ENCODE measurements at regions not wholly inside any gene's neighbourhood (a gene's known extent, or its start where the extent isn't known, plus 50 kb on each side); places are given as distances from the start of the nearest gene placed in this dataset.

- intact Hi-C loops (cut with micrococcal nuclease): no loop called here
Observed at GRCh38 chr3:64360280-64360679, 135.0 kb upstream of the PRICKLE2 start.

DNA sequence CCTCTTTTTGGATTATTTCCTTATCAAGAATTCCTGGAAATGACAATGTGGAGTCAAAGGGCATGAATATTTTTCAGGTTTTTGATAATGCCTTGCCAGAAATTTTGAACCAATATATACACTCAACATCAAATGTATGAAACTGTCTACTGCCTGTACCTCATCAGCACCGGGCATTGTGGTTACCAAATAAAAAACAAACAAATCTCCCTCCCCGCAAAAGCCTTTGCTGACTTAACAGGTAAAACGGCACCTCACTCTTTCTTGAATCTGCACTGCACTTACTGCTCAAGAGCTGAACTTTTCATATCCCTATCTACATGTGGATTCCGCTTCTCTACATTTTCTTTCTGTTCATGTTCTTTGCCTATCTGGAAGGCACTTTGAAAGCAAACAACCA, 134.5 kb upstream of the PRICKLE2 start:
- Mint-ChIP-seq H3K36me3 (ENCODE audit: insufficient read depth, unreplicated experiment) (no peaks in the 10 kb centered on the region), H3K27me3 (ENCODE audit: insufficient read depth, unreplicated experiment) (no peaks in the 10 kb centered on the region), H3K27ac (ENCODE audit: low read depth, unreplicated experiment) (no peak overlapping the region), H3K4me3 (ENCODE audit: unreplicated experiment) (no peak overlapping the region), H3K4me1 (ENCODE audit: insufficient read depth, unreplicated experiment) (peaks cover 21% of the 10 kb centered on the region), H3K9me3 (ENCODE audit: unreplicated experiment) (no peaks in the 10 kb centered on the region)
- intact Hi-C loops (cut with micrococcal nuclease): no loop called here
- no peak for TF ChIP-seq CTCF (IDR thresholded peaks at IDR 0.05; ENCODE audit: unreplicated experiment)
- no TSS peak for BruUV-seq (replicated peaks)
- ChIA-PET POLR2A (no interaction called here), CTCF (interaction anchor here (0.6 to 0.8 kb wide), 2 partner anchors 39 to 58 kb away, joined by 4 read pairs; no protein-coding TSS in a partner anchor)
- no peak for DNase-seq (ENCODE audit: unreplicated experiment)

More at GRCh38 chr3:64360280-64360679, 135.0 kb upstream of the PRICKLE2 start:
- Mint-ChIP-seq H3K27ac (ENCODE audit: low read depth, unreplicated experiment) (no peak overlapping the region), H3K27me3 (ENCODE audit: insufficient read depth, unreplicated experiment) (no peaks in the 10 kb centered on the region), H3K9me3 (ENCODE audit: unreplicated experiment) (no peaks in the 10 kb centered on the region), H3K36me3 (ENCODE audit: insufficient read depth, unreplicated experiment) (no peaks in the 10 kb centered on the region), H3K4me1 (ENCODE audit: insufficient read depth, unreplicated experiment) (peaks cover 16% of the 10 kb centered on the region), H3K4me3 (ENCODE audit: unreplicated experiment) (no peak overlapping the region)
- TF ChIP-seq CTCF (IDR thresholded peaks at IDR 0.05; ENCODE audit: unreplicated experiment): no peak
- DNase-seq (ENCODE audit: unreplicated experiment): no peak
- CTCF ChIA-PET: interaction anchor here (0.6 to 0.7 kb wide), 2 partner anchors 39 to 101 kb away, joined by 3 to 4 read pairs; no protein-coding TSS in a partner anchor
- POLR2A ChIA-PET: interaction anchor here (0.7 kb wide), 1 partner anchor 24 kb away, joined by 3 read pairs; no protein-coding TSS in a partner anchor
- BruUV-seq (replicated peaks): no TSS peak

DNA sequence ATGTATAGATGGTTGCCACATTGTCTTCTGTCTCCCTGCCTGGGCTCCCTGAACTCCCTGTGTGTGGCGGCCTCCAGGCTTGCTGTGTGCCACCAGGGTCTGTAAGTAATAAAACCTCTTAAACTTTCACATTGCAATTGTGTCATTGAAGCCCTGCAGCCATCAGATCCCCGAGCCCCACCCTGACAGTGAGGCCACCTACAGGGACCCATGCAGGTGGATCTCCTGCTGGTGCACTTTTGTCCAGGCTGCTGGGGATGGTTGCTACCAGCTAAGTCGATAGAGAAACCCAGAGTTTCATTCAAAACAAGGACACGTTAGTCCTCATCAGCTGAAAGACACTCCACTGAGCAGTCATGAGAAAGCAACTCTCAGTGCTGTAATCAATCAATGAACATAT, 133.6 kb upstream of the PRICKLE2 start:
- ChIA-PET POLR2A (no interaction called here), CTCF (interaction anchor here (0.7 to 0.8 kb wide), 2 partner anchors 57 to 144 kb away, joined by 3 to 4 read pairs; no protein-coding TSS in a partner anchor)
- Mint-ChIP-seq H3K4me3 (ENCODE audit: unreplicated experiment) (no peak overlapping the region), H3K4me1 (ENCODE audit: insufficient read depth, unreplicated experiment) (peaks cover 30% of the 10 kb centered on the region), H3K36me3 (ENCODE audit: insufficient read depth, unreplicated experiment) (no peaks in the 10 kb centered on the region), H3K27me3 (ENCODE audit: insufficient read depth, unreplicated experiment) (no peaks in the 10 kb centered on the region), H3K9me3 (ENCODE audit: unreplicated experiment) (no peaks in the 10 kb centered on the region), H3K27ac (ENCODE audit: low read depth, unreplicated experiment) (no peak overlapping the region)
- intact Hi-C loops (cut with micrococcal nuclease): no loop called here
- no peak for DNase-seq (ENCODE audit: unreplicated experiment)
- TF ChIP-seq CTCF (IDR thresholded peaks at IDR 0.05; ENCODE audit: unreplicated experiment): no peak
- BruUV-seq (replicated peaks): no TSS peak

GRCh38 chr3:64358176-64358575, 132.9 kb upstream of the PRICKLE2 start:
- no peaks in the 10 kb centered on the region for H3K27me3 Mint-ChIP-seq (ENCODE audit: insufficient read depth, unreplicated experiment)

More at GRCh38 chr3:64358176-64358575, 132.9 kb upstream of the PRICKLE2 start:
- no peak overlapping the region for H3K27ac Mint-ChIP-seq (ENCODE audit: low read depth, unreplicated experiment)
- no peaks in the 10 kb centered on the region for H3K36me3 Mint-ChIP-seq (ENCODE audit: insufficient read depth, unreplicated experiment)
- no peaks in the 10 kb centered on the region for H3K9me3 Mint-ChIP-seq (ENCODE audit: unreplicated experiment)
- ChIA-PET CTCF (interaction anchor here (0.8 to 1.0 kb wide), 2 partner anchors 23 to 519 kb away, joined by 3 to 4 read pairs; no protein-coding TSS in a partner anchor), POLR2A (no interaction called here)
- TF ChIP-seq CTCF (IDR thresholded peaks at IDR 0.05; ENCODE audit: unreplicated experiment): no peak
- no peak overlapping the region for H3K4me3 Mint-ChIP-seq (ENCODE audit: unreplicated experiment)
- intact Hi-C loops (cut with micrococcal nuclease): no loop called here
- no peak for DNase-seq (ENCODE audit: unreplicated experiment)
- peaks cover 33% of the 10 kb centered on the region for H3K4me1 Mint-ChIP-seq (ENCODE audit: insufficient read depth, unreplicated experiment)
- BruUV-seq (replicated peaks): no TSS peak
